GM23338 (cell line): ENCODE measurements at regions not wholly inside any gene's neighbourhood (a gene's known extent, or its start where the extent isn't known, plus 50 kb on each side); places are given as distances from the start of the nearest gene placed in this dataset.

Experiments
- EZH2 ChIP-seq: fragments of 200-600 bp; sonication (generic); IDR thresholded peaks from one replicate; pipeline ENCODE4 v1.8.0; 2017; ENCODE audit warnings: antibody characterized with exemption, mild to moderate bottlenecking, low read depth; ENCODE audit not compliant: unreplicated experiment
- NANOG ChIP-seq: IDR thresholded peaks from 2 replicates; pipeline ENCODE4 v1.6.1; 2016; ENCODE audit warnings: antibody characterized with exemption, borderline replicate concordance
- POLR2AphosphoS5 ChIP-seq: IDR thresholded peaks from 2 replicates; pipeline ENCODE4 v1.6.1; 2016; ENCODE audit warnings: antibody characterized with exemption, low read depth
- TF ChIP-seq, protein P1 (sequence below), 2 experiments: fragments of 200-600 bp in 1 of 2; sonication (generic) in 1 of 2; conservative IDR thresholded peaks; 2 replicates each; pipeline versions ENCODE4 v1.5.1 to v1.6.1; 2016 to 2017; ENCODE audit warnings: antibody characterized with exemption in 2 of 2, low read depth in 2 of 2, mild to moderate bottlenecking in 2 of 2, moderate library complexity in 1 of 2

DNA sequence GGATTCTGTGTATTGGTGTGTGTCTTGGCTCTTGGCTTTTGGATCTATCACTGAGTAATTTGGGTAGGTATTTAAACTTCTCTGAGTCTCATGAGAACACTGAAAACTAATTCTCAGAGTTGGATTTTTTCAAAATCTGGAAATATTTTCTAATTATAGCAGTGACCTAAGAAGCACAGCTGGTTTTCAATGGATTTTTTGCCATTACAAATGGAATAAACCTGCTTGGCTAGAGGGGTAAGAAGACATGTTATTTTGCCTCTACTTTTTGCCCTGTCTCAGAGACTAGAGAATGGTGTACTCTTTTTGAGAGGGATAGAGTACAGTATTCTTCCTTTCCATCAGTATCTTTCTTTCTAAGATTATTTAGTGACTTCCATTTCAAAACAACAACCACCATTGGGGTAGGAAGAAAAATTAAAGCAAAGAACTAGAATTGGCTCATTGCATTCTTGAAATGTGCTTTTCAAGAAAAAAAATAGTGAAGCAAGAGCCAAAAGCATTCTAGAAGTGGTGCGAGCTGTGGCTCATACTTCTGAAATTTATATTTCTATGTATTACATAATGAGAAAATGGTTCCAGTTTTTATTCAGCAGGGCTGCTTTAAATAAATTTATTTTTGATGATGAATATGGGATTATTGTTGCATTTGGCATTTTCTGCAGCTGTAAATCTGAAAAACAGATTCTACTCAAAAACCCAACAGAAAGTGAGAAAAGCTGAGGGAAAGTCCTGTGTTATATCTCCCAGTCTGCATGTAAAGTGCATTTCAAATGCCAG is 850.2 kb upstream of the SLIT2 start:
- TF ChIP-seq, protein P1, sequence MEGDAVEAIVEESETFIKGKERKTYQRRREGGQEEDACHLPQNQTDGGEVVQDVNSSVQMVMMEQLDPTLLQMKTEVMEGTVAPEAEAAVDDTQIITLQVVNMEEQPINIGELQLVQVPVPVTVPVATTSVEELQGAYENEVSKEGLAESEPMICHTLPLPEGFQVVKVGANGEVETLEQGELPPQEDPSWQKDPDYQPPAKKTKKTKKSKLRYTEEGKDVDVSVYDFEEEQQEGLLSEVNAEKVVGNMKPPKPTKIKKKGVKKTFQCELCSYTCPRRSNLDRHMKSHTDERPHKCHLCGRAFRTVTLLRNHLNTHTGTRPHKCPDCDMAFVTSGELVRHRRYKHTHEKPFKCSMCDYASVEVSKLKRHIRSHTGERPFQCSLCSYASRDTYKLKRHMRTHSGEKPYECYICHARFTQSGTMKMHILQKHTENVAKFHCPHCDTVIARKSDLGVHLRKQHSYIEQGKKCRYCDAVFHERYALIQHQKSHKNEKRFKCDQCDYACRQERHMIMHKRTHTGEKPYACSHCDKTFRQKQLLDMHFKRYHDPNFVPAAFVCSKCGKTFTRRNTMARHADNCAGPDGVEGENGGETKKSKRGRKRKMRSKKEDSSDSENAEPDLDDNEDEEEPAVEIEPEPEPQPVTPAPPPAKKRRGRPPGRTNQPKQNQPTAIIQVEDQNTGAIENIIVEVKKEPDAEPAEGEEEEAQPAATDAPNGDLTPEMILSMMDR (conservative IDR thresholded peaks at IDR 0.05; ENCODE audit: low read depth in 2 of 2), result no peak
- TF ChIP-seq NANOG (no peak), POLR2AphosphoS5 (no peak), EZH2 (no peak)
